HepG2 (cell line): ENCODE measurements at regions not wholly inside any gene's neighbourhood (a gene's known extent, or its start where the extent isn't known, plus 50 kb on each side); places are given as distances from the start of the nearest gene placed in this dataset.

Source experiments
- ATAC-seq: fragments of 200-7000 bp; cut with Tn5 transposase; 3 replicates; pipeline ENCODE4 v1.9.1; 2020; ENCODE audit warnings: mild to moderate bottlenecking, moderate library complexity
- BruUV-seq: library from RNA; stranded (reverse); fragments of 400-500 nt; replicated peaks from 2 replicates; lab custom pipeline; 2021; lab: Mats Ljungman, UMichigan
- CTCF ChIA-PET: fragments of 300-600 bp; formaldehyde crosslinking; extraction: SDS; loops from one replicate; lab custom pipeline; 2021; ENCODE audit warnings: low total read pairs, inconsistent platforms, low intra/inter-chr PET ratio; lab: Yijun Ruan, JAX
- POLR2A ChIA-PET: fragments of 350-600 bp; sonication (Branson Sonifier 250); formaldehyde crosslinking; loops from one replicate; lab custom pipeline; 2020; ENCODE audit warnings: antibody characterized with exemption, inconsistent platforms; lab: Yijun Ruan, JAX
- DNase-seq: peaks from one replicate; pipeline ENCODE4 v3.0.0-alpha.2; 2015; ENCODE audit warnings: low spot score
- FAIRE-seq: peaks from 3 replicates; lab custom pipeline; 2011; peaks lifted over from hg19 to GRCh38; lab: Jason Lieb, UNC
- H2AFZ ChIP-seq: one replicate; pipeline ENCODE4 v1.6.1; 2011; ENCODE audit warnings: low read length, inconsistent platforms
- H3K27ac ChIP-seq: fragments of 300-600 bp; 3 replicates; pipeline ENCODE4 v1.8.0; 2011; ENCODE audit warnings: mixed run types, mild to moderate bottlenecking, mixed read lengths, low read length, inconsistent platforms; ENCODE audit not compliant: insufficient read depth; ENCODE audit errors: extremely low read length
- H3K27me3 ChIP-seq, 2 experiments: fragments of 200-600 bp in 1 of 2; 2 replicates in 1 of 2; 3 replicates in 1 of 2; pipeline versions ENCODE4 v1.6.0 to v1.8.0; 2011; ENCODE audit warnings: low read length in 2 of 2, mild to moderate bottlenecking in 2 of 2, moderate library complexity in 2 of 2, inconsistent platforms in 1 of 2; ENCODE audit not compliant: insufficient read depth in 2 of 2, control insufficient read depth in 1 of 2
- H3K36me3 ChIP-seq, 2 experiments: fragments of 200-600 bp in 1 of 2; replicated peaks in 1 of 2; 2 replicates in 1 of 2; 3 replicates in 1 of 2; pipeline versions ENCODE4 v1.5.1 to v1.8.0; 2011; ENCODE audit warnings: low read length in 2 of 2, inconsistent platforms in 1 of 2; ENCODE audit not compliant: insufficient read depth in 2 of 2, control insufficient read depth in 1 of 2
- H3K4me1 ChIP-seq: 2 replicates; pipeline ENCODE4 v1.5.1; 2012; ENCODE audit warnings: low read length, inconsistent platforms; ENCODE audit not compliant: insufficient read depth
- H3K4me2 ChIP-seq: 2 replicates; pipeline ENCODE4 v1.6.0; 2011; ENCODE audit warnings: low read depth, low read length, inconsistent platforms
- H3K4me3 ChIP-seq, 3 experiments: fragments of 200-600 bp in 1 of 3; sonication (generic), shearing (Covaris generic) in 1 of 3; replicated peaks in 1 of 3; 2 replicates each; pipeline ENCODE4 v1.5.1; 2011 to 2016; ENCODE audit warnings: low read length in 3 of 3, inconsistent platforms in 2 of 3, low read depth in 2 of 3, mild to moderate bottlenecking in 2 of 3, control low read depth in 1 of 3, mixed read lengths in 1 of 3; ENCODE audit not compliant: insufficient read depth in 1 of 3
- H3K79me2 ChIP-seq: one replicate; pipeline ENCODE4 v1.6.1; 2011; ENCODE audit warnings: low read length, inconsistent platforms; ENCODE audit not compliant: insufficient read depth
- H3K9ac ChIP-seq: 2 replicates; pipeline ENCODE4 v1.6.0; 2011; ENCODE audit warnings: mild to moderate bottlenecking, low read depth, low read length, inconsistent platforms; ENCODE audit not compliant: insufficient read depth
- H3K9me3 ChIP-seq: 2 replicates; pipeline ENCODE4 v1.5.1; 2012; ENCODE audit warnings: mild to moderate bottlenecking, low read length
- H4K20me1 ChIP-seq: 2 replicates; pipeline ENCODE4 v1.6.0; 2011; ENCODE audit warnings: inconsistent platforms, mild to moderate bottlenecking, low read length, moderate library complexity; ENCODE audit not compliant: insufficient read depth
- EZH2 ChIP-seq: conservative IDR thresholded peaks from 2 replicates; pipeline ENCODE4 v1.6.1; 2012; ENCODE audit warnings: mild to moderate bottlenecking, low read depth, low read length, moderate library complexity
- HOXA5 ChIP-seq: sonication (generic); formaldehyde crosslinking; IDR thresholded peaks from 2 replicates; pipeline ENCODE4 v1.4.0; 2020; ENCODE audit warnings: missing genetic modification reagents
- KDM5A ChIP-seq: fragments of 200-600 bp; sonication (generic); IDR thresholded peaks from 2 replicates; pipeline ENCODE4 v1.7.0; 2018; ENCODE audit warnings: antibody characterized with exemption, mild to moderate bottlenecking, low read length, borderline replicate concordance
- MAX ChIP-seq: IDR thresholded peaks from 2 replicates; pipeline ENCODE4 v1.6.1; 2012; ENCODE audit warnings: inconsistent platforms
- MED8 ChIP-seq: sonication (generic); formaldehyde crosslinking; IDR thresholded peaks from 2 replicates; pipeline ENCODE4 v1.8.1; 2023; ENCODE audit warnings: mild to moderate bottlenecking, missing genetic modification reagents; ENCODE audit not compliant: insufficient replicate concordance
- MIXL1 ChIP-seq: IDR thresholded peaks from 2 replicates; pipeline ENCODE4 v1.6.1; 2016
- MLX ChIP-seq: IDR thresholded peaks from 2 replicates; pipeline ENCODE4 v1.6.1; 2016
- NBN ChIP-seq: fragments of 450-650 bp; conservative IDR thresholded peaks from 2 replicates; pipeline ENCODE4 v1.6.1; 2017
- NFKBIZ ChIP-seq: IDR thresholded peaks from 2 replicates; pipeline ENCODE4 v1.6.1; 2018; ENCODE audit warnings: missing genetic modification reagents, missing compliant biosample characterization
- RFXAP ChIP-seq: sonication (generic); formaldehyde crosslinking; IDR thresholded peaks from 2 replicates; pipeline ENCODE4 v1.4.0; 2020; ENCODE audit warnings: missing genetic modification reagents, borderline replicate concordance
- TCF7L2 ChIP-seq: IDR thresholded peaks from 2 replicates; pipeline ENCODE4 v1.6.1; 2011; ENCODE audit warnings: mild to moderate bottlenecking, low read depth, low read length, moderate library complexity
- ZBTB1 ChIP-seq: sonication (generic); formaldehyde crosslinking; IDR thresholded peaks from 2 replicates; pipeline ENCODE4 v1.4.0; 2020; ENCODE audit warnings: missing genetic modification reagents, borderline replicate concordance
- ZBTB7A ChIP-seq: sonication (generic); formaldehyde crosslinking; IDR thresholded peaks from 2 replicates; pipeline ENCODE4 v1.8.0; 2022; ENCODE audit warnings: mild to moderate bottlenecking, missing genetic modification reagents
- ZNF296 ChIP-seq: sonication (generic); formaldehyde crosslinking; conservative IDR thresholded peaks from 2 replicates; pipeline ENCODE4 v1.5.0; 2020; ENCODE audit warnings: mild to moderate bottlenecking, missing genetic modification reagents
- WGBS: methylation state at CpG from one replicate; pipeline ENCODE4 v1.1.6; 2017; ENCODE audit warnings: low lambda C conversion rate; 5-methylcytosine and 5-hydroxymethylcytosine counted together
- in situ Hi-C: cut with HindIII; loops from 2 replicates; pipeline ENCODE4 v1.10.0; 2017; ENCODE audit warnings: low pct_unique_long_range_greater_than_20kb; ENCODE audit not compliant: extremely low pct_ligation_motif_present
- intact Hi-C: fragments of 100-400 bp; cut with micrococcal nuclease; formaldehyde crosslinking; loops from one replicate; pipeline ENCODE4 v1.10.0; 2022; ENCODE audit not compliant: unreplicated experiment
- TF ChIP-seq, protein P1 (sequence below): sonication (generic); formaldehyde crosslinking; IDR thresholded peaks from 2 replicates; pipeline ENCODE4 v1.4.0; 2020; ENCODE audit warnings: missing genetic modification reagents, mild to moderate bottlenecking, borderline replicate concordance
- TF ChIP-seq, protein P2 (sequence below): sonication (generic); formaldehyde crosslinking; IDR thresholded peaks from 2 replicates; pipeline ENCODE4 v1.8.1; 2023; ENCODE audit warnings: mild to moderate bottlenecking, inconsistent platforms, moderate library complexity, missing genetic modification reagents, borderline replicate concordance

DNA sequence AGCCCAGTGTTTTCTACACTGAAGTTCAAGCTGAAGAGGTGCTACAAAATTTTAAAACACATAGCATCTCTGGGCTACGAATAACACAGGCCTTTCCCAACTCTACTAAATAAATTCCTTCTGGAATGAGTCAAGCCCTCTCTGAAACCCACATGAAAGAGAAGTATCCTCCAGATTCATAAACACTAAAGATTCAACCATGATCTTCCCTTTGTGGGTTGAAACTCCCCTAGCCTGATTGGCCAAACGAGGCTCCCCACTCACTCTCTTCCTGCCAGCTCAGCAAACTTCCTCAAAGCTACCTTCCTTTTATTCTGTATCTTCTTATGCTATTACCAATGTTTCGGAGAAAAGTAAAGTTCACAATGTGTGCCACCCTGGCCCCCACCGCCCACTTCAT lies 95.4 kb downstream of the NKX6-1 start (continued):
- TF ChIP-seq, protein P1, sequence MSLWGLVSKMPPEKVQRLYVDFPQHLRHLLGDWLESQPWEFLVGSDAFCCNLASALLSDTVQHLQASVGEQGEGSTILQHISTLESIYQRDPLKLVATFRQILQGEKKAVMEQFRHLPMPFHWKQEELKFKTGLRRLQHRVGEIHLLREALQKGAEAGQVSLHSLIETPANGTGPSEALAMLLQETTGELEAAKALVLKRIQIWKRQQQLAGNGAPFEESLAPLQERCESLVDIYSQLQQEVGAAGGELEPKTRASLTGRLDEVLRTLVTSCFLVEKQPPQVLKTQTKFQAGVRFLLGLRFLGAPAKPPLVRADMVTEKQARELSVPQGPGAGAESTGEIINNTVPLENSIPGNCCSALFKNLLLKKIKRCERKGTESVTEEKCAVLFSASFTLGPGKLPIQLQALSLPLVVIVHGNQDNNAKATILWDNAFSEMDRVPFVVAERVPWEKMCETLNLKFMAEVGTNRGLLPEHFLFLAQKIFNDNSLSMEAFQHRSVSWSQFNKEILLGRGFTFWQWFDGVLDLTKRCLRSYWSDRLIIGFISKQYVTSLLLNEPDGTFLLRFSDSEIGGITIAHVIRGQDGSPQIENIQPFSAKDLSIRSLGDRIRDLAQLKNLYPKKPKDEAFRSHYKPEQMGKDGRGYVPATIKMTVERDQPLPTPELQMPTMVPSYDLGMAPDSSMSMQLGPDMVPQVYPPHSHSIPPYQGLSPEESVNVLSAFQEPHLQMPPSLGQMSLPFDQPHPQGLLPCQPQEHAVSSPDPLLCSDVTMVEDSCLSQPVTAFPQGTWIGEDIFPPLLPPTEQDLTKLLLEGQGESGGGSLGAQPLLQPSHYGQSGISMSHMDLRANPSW: no peak
- TF ChIP-seq NBN (no peak), HOXA5 (no peak), MLX (no peak), MAX (no peak)
- TF ChIP-seq, protein P2, sequence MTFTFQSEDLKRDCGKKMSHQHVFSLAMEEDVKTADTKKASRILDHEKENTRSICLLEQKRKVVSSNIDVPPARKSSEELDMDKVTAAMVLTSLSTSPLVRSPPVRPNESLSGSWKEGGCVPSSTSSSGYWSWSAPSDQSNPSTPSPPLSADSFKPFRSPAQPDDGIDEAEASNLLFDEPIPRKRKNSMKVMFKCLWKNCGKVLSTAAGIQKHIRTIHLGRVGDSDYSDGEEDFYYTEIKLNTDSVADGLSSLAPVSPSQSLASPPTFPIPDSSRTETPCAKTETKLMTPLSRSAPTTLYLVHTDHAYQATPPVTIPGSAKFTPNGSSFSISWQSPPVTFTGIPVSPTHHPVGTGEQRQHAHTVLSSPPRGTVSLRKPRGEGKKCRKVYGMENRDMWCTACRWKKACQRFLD (CRISPR knock-in tag): no peak

DNA sequence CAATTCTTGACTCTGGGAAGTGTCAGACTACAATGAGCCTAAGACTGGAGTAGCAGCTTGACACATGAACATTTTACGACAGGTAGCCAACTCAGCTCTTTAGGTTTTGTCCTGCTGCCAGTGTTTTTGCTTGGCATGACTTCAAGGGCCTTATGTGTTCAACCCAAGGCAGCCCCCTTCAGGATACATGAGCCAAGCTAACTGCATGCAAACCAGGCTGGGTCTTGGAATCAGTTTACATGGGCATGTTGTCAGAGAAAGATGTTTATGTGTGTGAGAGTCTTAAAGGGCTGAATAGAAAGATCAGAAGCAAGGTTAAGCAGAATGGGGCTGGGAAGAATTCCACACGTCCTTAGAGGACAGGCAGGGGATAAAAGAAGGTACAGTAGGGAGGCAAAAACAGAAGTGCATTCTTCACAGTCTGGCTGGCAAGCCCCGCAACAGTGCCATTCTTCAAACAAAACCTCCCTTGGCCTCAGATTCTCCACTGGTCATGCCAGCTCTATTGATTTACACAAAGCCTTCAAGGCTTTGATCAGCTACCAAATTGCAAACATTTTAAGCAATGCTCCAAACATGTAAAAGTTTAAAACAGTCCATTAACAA lies 97.3 kb downstream of the NKX6-1 start:
- CTCF ChIA-PET: no interaction called here
- no peak for DNase-seq
- no peaks in the 10 kb centered on the region for H4K20me1 ChIP-seq
- no peak for TF ChIP-seq EZH2
- TF ChIP-seq MED8 (CRISPR knock-in tag): no peak
- no peak for TF ChIP-seq RFXAP (CRISPR knock-in tag)
- TF ChIP-seq MIXL1 (CRISPR knock-in tag): no peak
- no peak for TF ChIP-seq KDM5A
- no peak for TF ChIP-seq ZBTB7A
- TF ChIP-seq ZBTB1 (CRISPR knock-in tag): no peak
- TF ChIP-seq TCF7L2: no peak
- no peak for TF ChIP-seq ZNF296 (CRISPR knock-in tag)
- TF ChIP-seq NFKBIZ (CRISPR knock-in tag): no peak
- in situ Hi-C loops: no loop called here
- intact Hi-C loops: no loop called here
- no peak overlapping the region for H3K9ac ChIP-seq
- no TSS peak for BruUV-seq
- no peak for FAIRE-seq
- no peaks in the 10 kb centered on the region for H3K4me1 ChIP-seq
- 19% methylated on average over 3 of the region's 3 CpGs for WGBS
- H3K27ac ChIP-seq: no peak overlapping the region
- no peak overlapping the region for H2AFZ ChIP-seq
- no peaks in the 10 kb centered on the region for H3K79me2 ChIP-seq
- ATAC-seq: no peak
- H3K4me2 ChIP-seq: no peak overlapping the region
- no peaks in the 10 kb centered on the region for H3K36me3 ChIP-seq
- no peaks in the 10 kb centered on the region; a peak in 2 of 5 replicates for H3K27me3 ChIP-seq
- no peaks in the 10 kb centered on the region for H3K9me3 ChIP-seq
- POLR2A ChIA-PET: no interaction called here
- no peak overlapping the region for H3K4me3 ChIP-seq
